ENCODE measurements at regions not wholly inside any gene's neighbourhood (a gene's known extent, or its start where the extent isn't known, plus 50 kb on each side); places are given as distances from the start of the nearest gene placed in this dataset.

DNA sequence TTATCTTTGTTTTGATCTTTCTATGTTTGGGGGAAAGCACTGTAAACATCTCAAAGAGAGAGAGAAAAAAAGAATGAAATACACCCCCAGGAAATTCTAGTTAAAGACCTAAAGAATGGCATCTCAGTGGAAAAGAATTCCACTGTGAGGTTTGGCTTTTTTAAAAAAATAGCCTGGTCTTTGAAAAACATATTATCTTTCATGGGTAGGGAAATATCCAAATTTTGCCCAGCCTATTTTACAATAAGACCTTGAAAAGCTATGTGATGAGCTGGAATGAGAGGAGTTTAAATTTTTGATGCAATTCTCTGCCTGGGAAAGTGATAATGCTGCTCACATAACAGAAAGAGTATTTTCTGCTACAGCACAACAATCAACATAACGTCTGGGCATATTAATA lies 348.1 kb upstream of the WWC1 start:
- FAIRE-seq (no peak), DNase-seq (ENCODE audit: low read depth, low spot score) (no peak)
- Histone ChIP-seq H3K4me2 (ENCODE audit: control insufficient read depth, extremely low read depth, insufficient read depth, low read depth, low read length) (no peak overlapping the region), H3K36me3 (ENCODE audit: control insufficient read depth in 2 of 2, extremely low read depth in 1 of 2, insufficient read depth in 2 of 2, low read length in 2 of 2) (peaks cover 2 to 4% of the 10 kb centered on the region in 2 experiments), H3K4me1 (ENCODE audit: control insufficient read depth, extremely low read depth, insufficient read depth, low read length) (peaks cover 13% of the 10 kb centered on the region), H2AFZ (ENCODE audit: control insufficient read depth, low read length) (no peak overlapping the region), H3K4me3 (ENCODE audit: control insufficient read depth in 2 of 3, extremely low read depth in 1 of 3, insufficient read depth in 2 of 3, low read depth in 1 of 3, low read length in 3 of 3) (no peak overlapping the region), H3K27ac (ENCODE audit: control insufficient read depth, insufficient read depth, low read length) (no peak overlapping the region), H3K27me3 (ENCODE audit: control insufficient read depth, extremely low read depth, insufficient read depth, low read length) (no peaks in the 10 kb centered on the region), H4K20me1 (ENCODE audit: control insufficient read depth, extremely low read depth, insufficient read depth, low read length) (peaks cover 6% of the 10 kb centered on the region), H3K9ac (ENCODE audit: control insufficient read depth, extremely low read depth, insufficient read depth, low read length) (no peak overlapping the region), H3K9me1 (ENCODE audit: control insufficient read depth, extremely low read depth, insufficient read depth, low read length) (no peaks in the 10 kb centered on the region), H3K9me3 (ENCODE audit: control insufficient read depth, low read depth, low read length) (no peaks in the 10 kb centered on the region), H3K79me2 (ENCODE audit: control insufficient read depth, insufficient read depth, low read length) (peaks cover 91% of the 10 kb centered on the region)
- TF ChIP-seq CTCF (optimal IDR thresholded peaks at IDR 0.05 in 1 of 3, IDR thresholded peaks at IDR 0.05 in 1 of 3, conservative IDR thresholded peaks at IDR 0.05 in 1 of 3; ENCODE audit: extremely low read depth in 1 of 3, insufficient read depth in 2 of 3, low read length in 3 of 3) (no peak), EZH2 (IDR thresholded peaks at IDR 0.05; ENCODE audit: low read length) (no peak)
- dilution Hi-C loops (cut with MboI; ENCODE audit: extremely low pct_ligation_motif_present, low sequenced_read_pairs): no loop called here

DNA sequence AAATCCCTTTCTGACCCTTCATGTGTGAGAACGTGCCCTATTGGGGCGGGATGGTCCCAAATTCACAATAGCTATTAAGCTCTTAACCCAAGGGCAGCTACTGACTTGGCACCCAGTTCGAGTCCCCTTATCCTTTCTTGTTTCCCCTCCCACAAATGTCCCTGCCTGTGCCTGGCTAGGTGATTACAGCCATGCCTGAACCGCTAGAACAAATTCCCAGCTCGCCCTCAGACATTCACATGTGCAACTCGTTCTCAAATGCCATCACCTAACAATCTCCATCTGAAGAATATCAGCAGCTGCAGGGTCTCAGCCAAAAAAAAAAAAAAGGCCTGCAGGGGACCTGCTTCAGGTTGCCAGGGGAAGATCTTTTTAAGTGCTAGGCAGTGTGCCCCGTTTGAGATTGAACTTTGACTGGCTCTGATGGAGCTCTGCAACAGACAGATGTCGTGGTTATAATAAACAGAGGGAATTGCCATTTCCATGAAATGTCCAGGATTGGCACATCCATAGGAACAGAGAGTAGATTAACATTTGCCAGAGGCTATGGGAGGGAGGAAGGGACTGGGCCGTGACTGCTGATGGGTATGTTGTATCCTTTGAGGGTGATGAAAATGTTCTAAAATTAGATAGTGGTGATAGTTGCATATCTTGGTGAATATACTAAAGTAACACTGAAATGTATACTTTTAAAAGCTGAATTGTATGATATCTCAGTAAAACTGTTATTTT lies 347.2 kb upstream of the WWC1 start:
- H3K4me1 ChIP-seq (ENCODE audit: control insufficient read depth, extremely low read depth, insufficient read depth, low read length): peaks cover 18% of the 10 kb centered on the region
- no peaks in the 10 kb centered on the region for H3K9me1 ChIP-seq (ENCODE audit: control insufficient read depth, extremely low read depth, insufficient read depth, low read length)
- peaks cover 0 to 2% of the 10 kb centered on the region in 2 experiments for H3K36me3 ChIP-seq (ENCODE audit: control insufficient read depth in 2 of 2, extremely low read depth in 1 of 2, insufficient read depth in 2 of 2, low read length in 2 of 2)
- no peak overlapping the region for H3K4me3 ChIP-seq (ENCODE audit: control insufficient read depth in 2 of 3, extremely low read depth in 1 of 3, insufficient read depth in 2 of 3, low read depth in 1 of 3, low read length in 3 of 3)
- H3K9me3 ChIP-seq (ENCODE audit: control insufficient read depth, low read depth, low read length): no peaks in the 10 kb centered on the region
- dilution Hi-C loops (cut with MboI; ENCODE audit: extremely low pct_ligation_motif_present, low sequenced_read_pairs): no loop called here
- H3K4me2 ChIP-seq (ENCODE audit: control insufficient read depth, extremely low read depth, insufficient read depth, low read depth, low read length): no peak overlapping the region
- no peak overlapping the region for H2AFZ ChIP-seq (ENCODE audit: control insufficient read depth, low read length)
- peaks cover 6% of the 10 kb centered on the region for H4K20me1 ChIP-seq (ENCODE audit: control insufficient read depth, extremely low read depth, insufficient read depth, low read length)
- DNase-seq (ENCODE audit: low read depth, low spot score): no peak
- no peaks in the 10 kb centered on the region for H3K27me3 ChIP-seq (ENCODE audit: control insufficient read depth, extremely low read depth, insufficient read depth, low read length)
- H3K27ac ChIP-seq (ENCODE audit: control insufficient read depth, insufficient read depth, low read length): no peak overlapping the region
- TF ChIP-seq EZH2 (IDR thresholded peaks at IDR 0.05; ENCODE audit: low read length) (no peak), CTCF (optimal IDR thresholded peaks at IDR 0.05 in 1 of 3, IDR thresholded peaks at IDR 0.05 in 1 of 3, conservative IDR thresholded peaks at IDR 0.05 in 1 of 3; ENCODE audit: extremely low read depth in 1 of 3, insufficient read depth in 2 of 3, low read length in 3 of 3) (no peak)
- H3K79me2 ChIP-seq (ENCODE audit: control insufficient read depth, insufficient read depth, low read length): peaks cover 94% of the 10 kb centered on the region
- H3K9ac ChIP-seq (ENCODE audit: control insufficient read depth, extremely low read depth, insufficient read depth, low read length): no peak overlapping the region
- FAIRE-seq: no peak

Measured in keratinocyte (primary cell).